K562 (cell line): ENCODE measurements at regions not wholly inside any gene's neighbourhood (a gene's known extent, or its start where the extent isn't known, plus 50 kb on each side); places are given as distances from the start of the nearest gene placed in this dataset.

Experiments used
- CTCF ChIP-seq, 3 experiments: IDR thresholded peaks in 2 of 3; conservative IDR thresholded peaks in 1 of 3; 2 replicates each; pipeline ENCODE4 v1.5.1; 2011 to 2012; ENCODE audit warnings: low read length in 3 of 3, mild to moderate bottlenecking in 3 of 3, control low read depth in 2 of 3, improper control_type of control experiment in 1 of 3, inconsistent platforms in 1 of 3, low read depth in 1 of 3, mixed read lengths in 1 of 3, moderate library complexity in 1 of 3; ENCODE audit not compliant: insufficient read depth in 2 of 3
- EP300 ChIP-seq: IDR thresholded peaks from 2 replicates; pipeline ENCODE4 v1.6.1; 2012; ENCODE audit warnings: low read length, improper control_type of control experiment
- POLR2AphosphoS5 ChIP-seq: IDR thresholded peaks from 2 replicates; pipeline ENCODE4 v1.6.1; 2011; ENCODE audit warnings: mild to moderate bottlenecking, low read depth, low read length, moderate library complexity; ENCODE audit not compliant: control insufficient read depth, insufficient read depth
- SMAD3 ChIP-seq: fragments of 450-650 bp; formaldehyde crosslinking; conservative IDR thresholded peaks from 2 replicates; pipeline ENCODE4 v1.4.0; 2020; ENCODE audit warnings: mild to moderate bottlenecking

GRCh38 chr6:93088621-93089501 lies 330.5 kb downstream of the EPHA7 start:
- TF ChIP-seq POLR2AphosphoS5 (no peak), SMAD3 (CRISPR knock-in tag) (no peak), CTCF (IDR thresholded peaks at IDR 0.05 in 2 of 3, conservative IDR thresholded peaks at IDR 0.05 in 1 of 3; ENCODE audit: insufficient read depth in 2 of 3, low read depth in 1 of 3, low read length in 3 of 3) (no peak), EP300 (no peak)
